ENCODE measurements at regions not wholly inside any gene's neighbourhood (a gene's known extent, or its start where the extent isn't known, plus 50 kb on each side); places are given as distances from the start of the nearest gene placed in this dataset.

DNA sequence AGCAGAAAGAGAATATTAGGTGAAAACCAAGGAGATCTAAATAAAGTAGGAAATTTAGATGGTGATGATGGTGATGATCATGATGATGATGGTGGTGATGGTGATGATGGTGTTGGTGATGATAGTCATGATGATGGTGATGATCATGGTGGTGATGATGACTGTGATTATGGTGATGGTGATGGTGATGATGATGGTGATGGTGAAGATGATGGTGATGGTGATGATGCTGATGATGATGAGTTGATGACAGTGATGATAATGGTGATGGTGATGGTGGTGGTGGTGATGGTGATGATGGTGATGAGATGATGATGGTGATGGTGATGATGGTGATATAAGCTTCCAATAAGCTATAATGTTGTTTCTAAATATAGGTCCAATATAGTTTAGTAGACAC is 548.2 kb upstream of the AMELY start:
- intact Hi-C loops (cut with DNase I; ENCODE audit: low total_unique reads): no loop called here
- H3K36me3 ChIP-seq: no peaks in the 10 kb centered on the region
- H3K9me3 ChIP-seq: no peaks in the 10 kb centered on the region
- H3K4me1 ChIP-seq: no peaks in the 10 kb centered on the region
- no peak for DNase-seq (ENCODE audit: low spot score in 2 of 2)
- TF ChIP-seq POLR2A (IDR thresholded peaks at IDR 0.05) (no peak), POLR2AphosphoS5 (IDR thresholded peaks at IDR 0.05) (no peak)
- TF ChIP-seq, protein P1, sequence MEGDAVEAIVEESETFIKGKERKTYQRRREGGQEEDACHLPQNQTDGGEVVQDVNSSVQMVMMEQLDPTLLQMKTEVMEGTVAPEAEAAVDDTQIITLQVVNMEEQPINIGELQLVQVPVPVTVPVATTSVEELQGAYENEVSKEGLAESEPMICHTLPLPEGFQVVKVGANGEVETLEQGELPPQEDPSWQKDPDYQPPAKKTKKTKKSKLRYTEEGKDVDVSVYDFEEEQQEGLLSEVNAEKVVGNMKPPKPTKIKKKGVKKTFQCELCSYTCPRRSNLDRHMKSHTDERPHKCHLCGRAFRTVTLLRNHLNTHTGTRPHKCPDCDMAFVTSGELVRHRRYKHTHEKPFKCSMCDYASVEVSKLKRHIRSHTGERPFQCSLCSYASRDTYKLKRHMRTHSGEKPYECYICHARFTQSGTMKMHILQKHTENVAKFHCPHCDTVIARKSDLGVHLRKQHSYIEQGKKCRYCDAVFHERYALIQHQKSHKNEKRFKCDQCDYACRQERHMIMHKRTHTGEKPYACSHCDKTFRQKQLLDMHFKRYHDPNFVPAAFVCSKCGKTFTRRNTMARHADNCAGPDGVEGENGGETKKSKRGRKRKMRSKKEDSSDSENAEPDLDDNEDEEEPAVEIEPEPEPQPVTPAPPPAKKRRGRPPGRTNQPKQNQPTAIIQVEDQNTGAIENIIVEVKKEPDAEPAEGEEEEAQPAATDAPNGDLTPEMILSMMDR (IDR thresholded peaks at IDR 0.05): no peak
- no peaks in the 10 kb centered on the region for H3K27me3 ChIP-seq
- no peak overlapping the region for H3K4me3 ChIP-seq
- H3K27ac ChIP-seq: no peak overlapping the region

DNA sequence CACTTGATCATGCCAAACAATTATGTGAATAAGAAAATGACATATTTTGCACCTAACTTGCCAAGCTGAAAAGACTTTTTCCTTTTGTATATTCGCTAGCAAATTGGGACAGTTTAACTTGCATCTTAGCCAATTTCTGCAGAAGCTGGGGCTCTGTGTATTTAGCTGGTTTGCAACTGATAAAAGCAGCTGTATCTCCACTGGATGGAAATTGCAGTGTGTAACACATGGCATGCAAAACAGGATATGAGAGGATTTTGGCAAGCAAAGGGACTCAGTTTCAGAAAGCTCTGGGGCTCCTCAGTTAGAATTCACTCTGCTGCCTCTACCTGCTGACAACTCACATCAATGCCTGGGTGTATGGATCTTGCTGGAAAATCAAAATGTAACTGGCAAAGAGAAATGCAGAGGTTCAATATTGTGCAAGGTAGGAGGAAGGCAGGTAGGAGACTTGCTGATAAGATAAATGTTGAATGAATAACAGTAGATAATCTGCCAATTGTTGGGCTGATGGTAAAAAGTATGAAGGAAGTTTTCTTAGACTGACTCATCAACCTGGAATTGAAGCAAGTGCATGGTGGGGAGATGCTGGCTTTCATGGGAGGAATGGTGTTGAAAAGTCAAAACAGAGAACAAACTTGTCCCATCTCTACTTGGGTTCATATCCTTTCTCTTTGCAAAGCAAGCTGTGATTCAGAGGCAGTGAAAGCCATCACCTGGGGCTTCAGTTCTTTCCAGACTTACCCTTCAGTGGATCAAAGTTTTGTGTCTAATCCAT is 546.9 kb upstream of the AMELY start:
- Histone ChIP-seq H3K27ac (no peak overlapping the region), H3K27me3 (no peaks in the 10 kb centered on the region), H3K4me3 (no peak overlapping the region), H3K4me1 (no peaks in the 10 kb centered on the region), H3K9me3 (no peaks in the 10 kb centered on the region), H3K36me3 (no peaks in the 10 kb centered on the region)
- intact Hi-C loops (cut with DNase I; ENCODE audit: low total_unique reads): no loop called here
- no peak for DNase-seq (ENCODE audit: low spot score in 2 of 2)
- TF ChIP-seq POLR2A (IDR thresholded peaks at IDR 0.05) (no peak), POLR2AphosphoS5 (IDR thresholded peaks at IDR 0.05) (no peak)
- TF ChIP-seq, protein P1 (IDR thresholded peaks at IDR 0.05): no peak

DNA sequence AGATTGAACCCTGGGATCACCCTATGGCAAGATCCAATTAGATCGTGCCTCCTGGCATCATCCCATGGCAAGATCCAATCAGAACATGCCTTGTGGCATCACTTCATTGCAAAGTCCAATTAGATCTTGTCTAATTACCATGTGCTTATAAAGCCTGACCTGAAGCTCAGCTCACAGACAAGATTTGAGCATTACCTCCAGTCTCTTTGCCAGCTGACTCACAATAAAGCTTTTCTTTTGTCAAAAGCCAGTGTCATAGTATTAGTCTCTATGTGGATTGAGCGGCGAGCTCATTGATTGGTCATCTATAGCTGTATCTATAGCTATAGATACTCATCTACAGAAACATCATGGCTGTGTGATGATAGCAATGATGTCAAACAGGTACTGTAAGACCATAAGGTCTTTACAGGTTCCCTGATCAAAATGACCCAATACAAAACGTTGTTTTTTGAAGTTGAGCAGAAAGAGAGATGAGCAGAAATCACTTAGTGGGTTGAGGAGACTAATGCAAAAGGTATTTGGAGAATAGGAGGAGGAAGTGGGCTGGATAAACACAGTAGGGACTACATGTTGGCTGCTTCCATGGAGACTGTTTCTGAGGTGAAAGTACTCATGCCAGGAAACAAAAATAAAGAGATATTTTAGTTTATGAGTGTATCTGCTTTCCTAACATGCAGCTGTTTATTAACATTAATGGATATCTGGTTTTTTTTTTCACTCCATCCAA is 545.9 kb upstream of the AMELY start:
- H3K4me3 ChIP-seq: no peak overlapping the region
- no peaks in the 10 kb centered on the region for H3K27me3 ChIP-seq
- no peaks in the 10 kb centered on the region for H3K4me1 ChIP-seq
- DNase-seq (ENCODE audit: low spot score in 2 of 2): no peak
- intact Hi-C loops (cut with DNase I; ENCODE audit: low total_unique reads): no loop called here
- H3K36me3 ChIP-seq: no peaks in the 10 kb centered on the region
- H3K27ac ChIP-seq: no peak overlapping the region
- no peaks in the 10 kb centered on the region for H3K9me3 ChIP-seq
- TF ChIP-seq POLR2A (IDR thresholded peaks at IDR 0.05) (no peak), POLR2AphosphoS5 (IDR thresholded peaks at IDR 0.05) (no peak)
- TF ChIP-seq, protein P1 (IDR thresholded peaks at IDR 0.05): no peak

DNA sequence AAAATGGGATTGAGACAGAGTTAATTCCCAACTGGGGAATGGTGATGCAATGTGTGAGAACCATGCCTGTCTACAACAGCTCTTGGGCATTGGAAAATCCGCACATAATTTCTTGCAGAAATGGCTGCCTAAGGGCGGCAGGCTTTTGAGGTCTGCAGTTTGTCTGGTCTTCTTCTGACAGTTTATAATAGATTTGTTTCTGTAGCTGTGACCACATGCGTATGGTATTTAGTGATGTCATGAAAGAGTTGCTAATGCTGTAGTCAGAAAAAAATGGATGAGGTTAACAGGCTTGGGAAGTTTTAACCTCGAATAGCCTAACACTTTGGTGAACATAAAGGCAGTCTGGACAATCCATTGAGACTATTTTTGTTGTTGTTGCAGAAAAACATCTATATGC is 544.1 kb upstream of the AMELY start:
- intact Hi-C loops (cut with DNase I; ENCODE audit: low total_unique reads): no loop called here
- no peak overlapping the region for H3K4me3 ChIP-seq
- no peaks in the 10 kb centered on the region for H3K9me3 ChIP-seq
- no peaks in the 10 kb centered on the region for H3K4me1 ChIP-seq
- no peak overlapping the region for H3K27ac ChIP-seq
- no peaks in the 10 kb centered on the region for H3K27me3 ChIP-seq
- DNase-seq (ENCODE audit: low spot score in 2 of 2): no peak
- H3K36me3 ChIP-seq: no peaks in the 10 kb centered on the region
- TF ChIP-seq, protein P1 (IDR thresholded peaks at IDR 0.05): no peak
- TF ChIP-seq POLR2AphosphoS5 (IDR thresholded peaks at IDR 0.05) (no peak), POLR2A (IDR thresholded peaks at IDR 0.05) (no peak)

DNA sequence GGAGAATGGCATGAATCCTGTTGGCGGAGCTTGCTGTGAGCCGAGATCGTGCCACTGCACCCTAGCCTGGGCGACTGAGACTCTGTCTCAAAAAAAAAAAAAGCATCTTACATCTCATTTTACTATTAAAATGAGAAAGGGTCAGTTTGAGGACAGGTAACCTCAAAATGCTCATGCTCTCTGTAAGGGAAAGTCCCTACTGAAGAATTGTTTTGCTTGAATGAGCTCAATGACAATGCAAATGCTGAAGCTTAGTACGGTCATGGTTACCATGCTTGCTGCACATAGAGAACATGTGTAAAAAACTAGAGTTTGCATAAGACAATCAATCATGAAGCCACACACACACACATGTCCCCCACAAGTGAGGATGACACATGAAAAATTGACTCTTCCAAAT is 541.8 kb upstream of the AMELY start:
- intact Hi-C loops (cut with DNase I; ENCODE audit: low total_unique reads): no loop called here
- H3K4me1 ChIP-seq: no peaks in the 10 kb centered on the region
- H3K27ac ChIP-seq: no peak overlapping the region
- H3K36me3 ChIP-seq: no peaks in the 10 kb centered on the region
- H3K9me3 ChIP-seq: no peaks in the 10 kb centered on the region
- DNase-seq (ENCODE audit: low spot score in 2 of 2): no peak
- no peak overlapping the region for H3K4me3 ChIP-seq
- TF ChIP-seq, protein P1 (IDR thresholded peaks at IDR 0.05): no peak
- TF ChIP-seq POLR2A (IDR thresholded peaks at IDR 0.05) (no peak), POLR2AphosphoS5 (IDR thresholded peaks at IDR 0.05) (no peak)
- H3K27me3 ChIP-seq: no peaks in the 10 kb centered on the region

Measured in breast epithelium (tissue), 4 donors.